Mucosa of gallbladder (tissue), 1 donor: ENCODE measurements at regions not wholly inside any gene's neighbourhood (a gene's known extent, or its start where the extent isn't known, plus 50 kb on each side); places are given as distances from the start of the nearest gene placed in this dataset.
"Not testable (repeated sequence)": the region's sequence is repeated elsewhere in the genome, so short reads cannot be mapped to it uniquely, and the experiment has no call there.

ENCODE experiments used
- DNase-seq: peaks from one replicate; pipeline ENCODE4 v3.0.0-alpha.2; 2020; ENCODE audit warnings: low spot score
- donor health status: DM: no; HTN: no; CAD: no.

GRCh38 chr2:118611691-118612090 lies 235.8 kb downstream of the EN1 start:
- DNase-seq = no peak

- DNase-seq = no peak
Measured at GRCh38 chr2:118609138-118609537, 238.3 kb downstream of the EN1 start.

GRCh38 chr2:118607641-118608040 lies 239.8 kb downstream of the EN1 start:
- DNase-seq = no peak

GRCh38 chr2:118604811-118605210 lies 242.6 kb downstream of the EN1 start:
- DNase-seq = peak; percentile 39

- DNase-seq = peak; percentile 14
Measured at GRCh38 chr2:118604371-118604770, 243.1 kb downstream of the EN1 start.

GRCh38 chr2:118599141-118599540 lies 248.3 kb downstream of the EN1 start:
- no peak for DNase-seq

GRCh38 chr2:118596620-118597019 lies 250.8 kb downstream of the EN1 start:
- DNase-seq = no peak

GRCh38 chr2:118593257-118593656 lies 254.2 kb downstream of the EN1 start:
- DNase-seq = no peak

GRCh38 chr2:118591223-118591622 lies 256.2 kb downstream of the EN1 start:
- no peak for DNase-seq

GRCh38 chr2:118589721-118590120 lies 257.7 kb downstream of the EN1 start:
- no peak for DNase-seq

- no peak for DNase-seq
Measured at GRCh38 chr2:118588850-118589249, 258.6 kb downstream of the EN1 start.

GRCh38 chr2:118586312-118586711 lies 261.1 kb downstream of the EN1 start:
- DNase-seq = no peak

- DNase-seq = no peak
Measured at GRCh38 chr2:118584877-118585276, 262.6 kb downstream of the EN1 start.

GRCh38 chr2:118584062-118584749 lies 263.2 kb downstream of the EN1 start:
- no peak for DNase-seq

- no peak for DNase-seq
Measured at GRCh38 chr2:118582058-118582457, 265.4 kb downstream of the EN1 start.

GRCh38 chr2:118580651-118581050 lies 266.8 kb downstream of the EN1 start:
- no peak for DNase-seq

- DNase-seq = no peak
Measured at GRCh38 chr2:118580107-118580506, 267.3 kb downstream of the EN1 start.

GRCh38 chr2:118577202-118577601 lies 270.2 kb downstream of the EN1 start:
- DNase-seq = no peak

- DNase-seq = no peak
Measured at GRCh38 chr2:118576109-118576855, 271.2 kb downstream of the EN1 start.

- not testable (repeated sequence) for DNase-seq
Measured at GRCh38 chr2:118572380-118572779, 275.1 kb downstream of the EN1 start.

- no peak for DNase-seq
Measured at GRCh38 chr2:118569876-118570535, 277.4 kb downstream of the EN1 start.

- no peak for DNase-seq
Measured at GRCh38 chr2:118568700-118569099, 278.7 kb downstream of the EN1 start.
